Central memory CD8-positive, alpha-beta T cell (primary cell): ENCODE measurements at regions not wholly inside any gene's neighbourhood (a gene's known extent, or its start where the extent isn't known, plus 50 kb on each side); places are given as distances from the start of the nearest gene placed in this dataset.
"Not testable (repeated sequence)": the region's sequence is repeated elsewhere in the genome, so short reads cannot be mapped to it uniquely, and the experiment has no call there.

Experiments used
- ATAC-seq: fragments of 150-1000 bp; cut with Tn5 transposase; replicated peaks from 2 replicates; pipeline ENCODE4 v1.10.0; 2022; ENCODE audit warnings: mild to moderate bottlenecking, moderate FRiP score, moderate number of reproducible peaks; ENCODE audit not compliant: poor library complexity, severe bottlenecking; ENCODE audit errors: extremely low read depth
- DNase-seq, 2 donors: peaks; one replicate each; pipeline ENCODE4 v3.0.0; 2021; ENCODE audit warnings: low spot score in 2 of 2
- H3K27ac Mint-ChIP-seq: one replicate; pipeline ENCODE4 v1.8.0; 2022; ENCODE audit warnings: low read depth, mild to moderate bottlenecking, moderate library complexity, mixed read lengths
- H3K27me3 Mint-ChIP-seq: one replicate; pipeline ENCODE4 v1.8.0; 2022; ENCODE audit warnings: mixed read lengths
- H3K36me3 Mint-ChIP-seq: one replicate; pipeline ENCODE4 v1.8.0; 2022; ENCODE audit warnings: mild to moderate bottlenecking, moderate library complexity, mixed read lengths; ENCODE audit not compliant: insufficient read depth
- H3K4me1 Mint-ChIP-seq: one replicate; pipeline ENCODE4 v1.8.0; 2022; ENCODE audit warnings: mixed read lengths
- H3K4me3 Mint-ChIP-seq: one replicate; pipeline ENCODE4 v1.8.0; 2022; ENCODE audit warnings: mild to moderate bottlenecking, moderate library complexity, mixed read lengths
- H3K9me3 Mint-ChIP-seq: one replicate; pipeline ENCODE4 v1.8.0; 2022; ENCODE audit warnings: mixed read lengths

DNA sequence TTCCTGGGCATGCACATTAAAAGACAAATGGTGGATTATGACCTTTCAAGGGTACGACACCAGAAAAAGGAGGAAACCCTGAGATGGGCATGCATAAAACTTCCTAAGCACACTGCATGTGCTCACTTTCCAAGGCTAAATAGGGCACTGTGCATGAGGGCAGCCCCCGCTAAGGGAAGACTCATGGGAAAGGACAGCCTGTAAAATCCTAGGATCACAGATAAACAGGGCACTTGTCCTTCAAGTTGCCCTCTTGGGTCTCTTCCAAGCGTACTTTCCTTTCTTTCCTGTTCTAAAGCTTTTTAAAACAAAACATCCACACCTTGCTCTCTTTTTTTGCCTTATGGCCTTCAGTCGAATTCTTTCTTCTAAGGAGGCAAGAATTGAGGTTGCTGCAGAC is 106.5 kb upstream of the SYNCRIP start:
- Mint-ChIP-seq H3K4me3 (no peak overlapping the region), H3K27ac (no peak overlapping the region), H3K36me3 (no peaks in the 10 kb centered on the region), H3K9me3 (no peaks in the 10 kb centered on the region), H3K4me1 (no peaks in the 10 kb centered on the region), H3K27me3 (peaks cover 30% of the 10 kb centered on the region)
- ATAC-seq = no peak
- DNase-seq = no peak

- no peaks in the 10 kb centered on the region for H3K36me3 Mint-ChIP-seq
- no peak overlapping the region for H3K4me3 Mint-ChIP-seq
- no peaks in the 10 kb centered on the region for H3K4me1 Mint-ChIP-seq
- no peaks in the 10 kb centered on the region for H3K9me3 Mint-ChIP-seq
- H3K27ac Mint-ChIP-seq = no peak overlapping the region
- ATAC-seq = no peak
- peaks cover 21% of the 10 kb centered on the region for H3K27me3 Mint-ChIP-seq
- DNase-seq = no peak
Observed at GRCh38 chr6:85747666-85748065, 105.0 kb upstream of the SYNCRIP start.

GRCh38 chr6:85747093-85747492 is 104.4 kb upstream of the SYNCRIP start:
- Mint-ChIP-seq H3K27me3 (peaks cover 27% of the 10 kb centered on the region), H3K4me3 (no peak overlapping the region), H3K9me3 (no peaks in the 10 kb centered on the region), H3K27ac (no peak overlapping the region), H3K36me3 (no peaks in the 10 kb centered on the region), H3K4me1 (no peaks in the 10 kb centered on the region)
- DNase-seq = no peak
- ATAC-seq = no peak

DNA sequence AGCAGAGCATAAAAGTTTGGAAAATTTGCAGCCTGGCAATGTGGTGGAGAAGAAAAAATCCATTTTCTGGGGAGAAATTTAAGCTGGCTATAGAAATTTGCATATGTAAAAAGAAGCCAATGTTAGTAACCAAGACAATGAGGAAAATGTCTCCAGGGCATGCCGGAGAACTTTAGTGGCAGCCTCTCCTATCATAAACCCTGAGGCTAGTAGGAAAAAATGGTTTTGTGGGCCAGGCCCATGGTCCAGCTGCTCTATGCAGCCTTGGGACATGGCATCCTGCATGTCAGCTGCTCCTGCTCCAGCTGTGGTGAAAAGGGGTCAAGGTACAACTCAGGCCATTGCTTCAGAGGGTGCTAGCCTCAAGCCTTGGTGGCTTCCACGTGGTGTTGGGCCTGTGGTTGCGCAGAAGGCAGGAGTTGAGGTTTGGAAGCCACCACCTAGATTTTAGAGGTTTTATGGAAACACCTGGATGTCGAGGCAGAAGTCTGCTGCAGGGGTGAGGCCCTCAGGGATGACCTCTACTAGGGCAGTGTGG is 101.8 kb upstream of the SYNCRIP start:
- DNase-seq = no peak
- Mint-ChIP-seq H3K9me3 (no peaks in the 10 kb centered on the region), H3K27me3 (peaks cover 21% of the 10 kb centered on the region), H3K36me3 (no peaks in the 10 kb centered on the region), H3K27ac (no peak overlapping the region), H3K4me3 (no peak overlapping the region), H3K4me1 (no peaks in the 10 kb centered on the region)
- ATAC-seq = no peak

DNA sequence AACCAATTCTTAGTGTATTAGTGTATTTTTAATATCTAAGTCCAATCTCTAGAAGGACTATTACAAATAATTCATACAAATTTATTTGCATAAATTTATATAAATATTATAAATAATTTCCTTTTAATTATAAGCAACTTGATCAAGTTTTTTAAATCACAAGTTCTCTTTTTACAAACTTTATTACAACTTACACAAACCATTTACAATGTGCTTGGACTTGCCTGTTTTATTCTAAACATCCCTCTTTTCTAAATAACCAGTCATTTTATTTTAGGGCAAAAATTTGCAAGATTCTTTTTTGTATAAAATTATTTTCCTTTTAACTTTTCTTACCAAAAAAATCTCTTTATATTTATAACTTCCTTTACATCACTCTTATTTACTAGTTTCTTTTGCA is 83.5 kb upstream of the SYNCRIP start:
- no peak for ATAC-seq
- Mint-ChIP-seq H3K4me1 (no peaks in the 10 kb centered on the region), H3K27ac (no peak overlapping the region), H3K27me3 (peaks cover 16% of the 10 kb centered on the region), H3K36me3 (no peaks in the 10 kb centered on the region), H3K4me3 (no peak overlapping the region), H3K9me3 (no peaks in the 10 kb centered on the region)
- no peak for DNase-seq

GRCh38 chr6:85715797-85716196 is 73.1 kb upstream of the SYNCRIP start:
- ATAC-seq = no peak
- DNase-seq = no peak
- H3K27me3 Mint-ChIP-seq = peaks cover 19% of the 10 kb centered on the region
- H3K9me3 Mint-ChIP-seq = peaks cover 6% of the 10 kb centered on the region
- no peak overlapping the region for H3K27ac Mint-ChIP-seq
- no peak overlapping the region for H3K4me3 Mint-ChIP-seq
- H3K4me1 Mint-ChIP-seq = peaks cover 3% of the 10 kb centered on the region
- H3K36me3 Mint-ChIP-seq = no peaks in the 10 kb centered on the region

DNA sequence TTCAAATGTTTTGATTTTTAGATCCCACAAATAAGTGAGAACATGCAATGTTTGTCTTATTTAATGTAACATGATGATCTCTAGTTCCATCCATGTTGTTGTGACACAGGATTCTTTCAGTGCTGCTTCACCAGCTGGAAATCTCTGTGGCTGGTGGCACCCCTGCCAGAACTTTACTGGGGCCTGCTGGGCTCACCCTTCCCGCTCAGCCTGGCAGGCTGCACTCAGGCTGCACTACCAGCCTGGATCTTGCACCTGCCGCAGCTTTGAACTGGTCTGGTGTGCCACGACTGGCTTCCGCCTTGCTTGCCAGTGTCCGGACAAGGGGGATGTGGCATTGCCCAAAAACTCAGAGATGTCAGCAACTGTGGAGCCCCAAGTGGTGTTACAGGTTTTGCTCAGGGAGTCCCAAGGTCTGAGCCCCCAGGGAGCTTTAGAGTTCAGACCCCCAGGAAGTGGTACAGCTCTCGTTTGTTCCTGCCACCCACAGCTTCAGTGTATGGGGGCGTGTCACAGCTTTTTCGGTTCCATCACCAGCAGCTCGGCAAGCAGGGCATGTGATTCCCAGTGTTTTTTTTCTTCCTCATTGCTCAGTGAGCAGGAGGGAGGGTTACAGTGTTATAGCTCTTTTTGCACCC is 72.3 kb upstream of the SYNCRIP start:
- Mint-ChIP-seq H3K4me3 (no peak overlapping the region), H3K4me1 (no peaks in the 10 kb centered on the region), H3K27ac (no peak overlapping the region), H3K36me3 (no peaks in the 10 kb centered on the region), H3K27me3 (peaks cover 19% of the 10 kb centered on the region), H3K9me3 (peaks cover 6% of the 10 kb centered on the region)
- ATAC-seq (no peak), DNase-seq (no peak)

GRCh38 chr6:85712346-85712745 is 69.7 kb upstream of the SYNCRIP start:
- H3K27ac Mint-ChIP-seq = no peak overlapping the region
- H3K36me3 Mint-ChIP-seq = no peaks in the 10 kb centered on the region
- H3K9me3 Mint-ChIP-seq = peaks cover 6% of the 10 kb centered on the region
- peaks cover 16% of the 10 kb centered on the region for H3K27me3 Mint-ChIP-seq
- no peak for ATAC-seq
- no peaks in the 10 kb centered on the region for H3K4me1 Mint-ChIP-seq
- no peak overlapping the region for H3K4me3 Mint-ChIP-seq
- no peak for DNase-seq

- ATAC-seq, H3K4me1 Mint-ChIP-seq, H3K27ac Mint-ChIP-seq, H3K4me3 Mint-ChIP-seq, H3K27me3 Mint-ChIP-seq, H3K36me3 Mint-ChIP-seq, H3K9me3 Mint-ChIP-seq, DNase-seq: not testable (repeated sequence)
Observed at GRCh38 chr6:85707515-85708145, 64.9 kb upstream of the SYNCRIP start.

GRCh38 chr6:85706272-85706671 is 63.6 kb upstream of the SYNCRIP start:
- ATAC-seq = no peak

GRCh38 chr6:85705220-85705619 is 62.5 kb upstream of the SYNCRIP start:
- Mint-ChIP-seq H3K4me3 (no peak overlapping the region), H3K4me1 (no peaks in the 10 kb centered on the region), H3K27me3 (no peaks in the 10 kb centered on the region), H3K9me3 (no peaks in the 10 kb centered on the region), H3K36me3 (no peaks in the 10 kb centered on the region), H3K27ac (no peak overlapping the region)
- ATAC-seq = no peak
- DNase-seq = no peak

More at GRCh38 chr6:85706272-85706671, 63.6 kb upstream of the SYNCRIP start:
- no peaks in the 10 kb centered on the region for H3K27me3 Mint-ChIP-seq
- H3K36me3 Mint-ChIP-seq = no peaks in the 10 kb centered on the region
- H3K9me3 Mint-ChIP-seq = no peaks in the 10 kb centered on the region
- no peak overlapping the region for H3K27ac Mint-ChIP-seq
- no peak for DNase-seq
- H3K4me1 Mint-ChIP-seq = no peaks in the 10 kb centered on the region
- no peak overlapping the region for H3K4me3 Mint-ChIP-seq

- ATAC-seq (no peak), DNase-seq (no peak)
- Mint-ChIP-seq H3K27ac (no peak overlapping the region), H3K36me3 (no peaks in the 10 kb centered on the region), H3K4me1 (no peaks in the 10 kb centered on the region), H3K4me3 (no peak overlapping the region), H3K27me3 (no peaks in the 10 kb centered on the region), H3K9me3 (no peaks in the 10 kb centered on the region)
Observed at GRCh38 chr6:85703406-85703805, 60.7 kb upstream of the SYNCRIP start.
